HG03439 (cell line): ENCODE measurements at regions not wholly inside any gene's neighbourhood (a gene's known extent, or its start where the extent isn't known, plus 50 kb on each side); places are given as distances from the start of the nearest gene placed in this dataset.

Experiments
- ATAC-seq: cut with Tn5 transposase; IDR thresholded peaks from one replicate; pipeline ENCODE4 v1.9.1; 2021; ENCODE audit warnings: mild to moderate bottlenecking, moderate library complexity; ENCODE audit not compliant: unreplicated experiment

DNA sequence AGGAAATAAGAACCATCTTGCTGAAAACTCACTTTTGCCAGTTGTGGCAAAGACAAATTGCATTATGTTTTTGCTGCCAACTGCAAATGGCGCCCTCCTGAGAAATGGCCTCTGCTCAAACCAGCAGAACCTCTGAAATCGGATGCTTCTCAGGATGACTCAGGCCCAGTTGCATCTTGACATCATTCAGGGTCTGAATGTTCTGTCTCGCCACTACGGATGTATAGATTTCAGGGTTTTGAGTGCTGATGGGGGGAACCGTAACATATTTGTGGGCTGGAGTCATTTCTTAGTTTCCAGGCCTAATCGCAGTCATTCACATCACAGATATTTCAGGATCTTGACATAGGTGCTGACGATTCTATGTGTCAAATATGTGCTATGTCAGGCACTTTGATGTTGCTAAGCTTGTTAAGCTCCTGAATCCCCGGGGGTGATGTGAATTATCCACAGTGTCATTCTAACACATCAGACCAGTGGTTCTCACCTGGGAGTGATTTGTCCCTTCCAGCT lies 207.1 kb downstream of the NFATC2 start:
- peak; percentile 61 for ATAC-seq

DNA sequence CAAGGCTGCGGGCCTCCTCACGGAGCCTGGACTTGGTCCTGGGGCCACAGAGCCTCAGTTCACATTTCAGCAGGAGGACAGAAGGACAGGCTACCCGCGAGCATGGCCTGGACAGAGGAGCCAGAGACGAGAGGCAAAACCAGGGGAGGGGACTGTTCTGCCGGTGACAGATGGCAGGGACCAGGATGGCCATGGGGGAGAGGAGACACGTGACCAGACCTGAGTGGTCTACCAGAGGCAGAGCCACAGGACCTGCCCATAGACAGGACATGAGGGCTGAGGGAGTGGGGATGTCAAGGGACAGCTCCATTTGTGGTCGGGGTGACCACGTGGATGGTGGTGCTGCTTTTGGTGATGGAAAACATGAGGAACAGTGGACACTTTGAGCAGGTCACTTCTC lies 207.9 kb downstream of the NFATC2 start:
- no peak for ATAC-seq

DNA sequence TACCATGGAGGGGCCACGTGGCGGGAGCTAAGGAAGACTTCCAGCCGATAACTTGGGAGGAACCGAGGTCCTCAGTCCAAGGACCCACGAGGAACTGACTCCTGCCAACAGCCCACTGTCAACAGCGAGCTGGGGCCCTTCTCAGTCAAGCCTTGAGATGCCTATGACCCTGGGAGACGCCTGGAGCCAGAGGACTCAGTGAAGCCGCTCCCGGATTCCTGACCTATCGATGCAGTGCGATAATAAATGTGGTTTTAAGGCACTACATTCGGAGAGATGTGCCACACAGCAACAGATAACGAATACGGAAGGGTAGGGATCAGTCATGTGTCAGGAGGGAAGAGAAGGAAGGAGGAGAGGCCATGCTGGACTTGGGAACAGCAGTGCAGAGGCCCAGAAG lies 208.5 kb downstream of the NFATC2 start:
- ATAC-seq: no peak

DNA sequence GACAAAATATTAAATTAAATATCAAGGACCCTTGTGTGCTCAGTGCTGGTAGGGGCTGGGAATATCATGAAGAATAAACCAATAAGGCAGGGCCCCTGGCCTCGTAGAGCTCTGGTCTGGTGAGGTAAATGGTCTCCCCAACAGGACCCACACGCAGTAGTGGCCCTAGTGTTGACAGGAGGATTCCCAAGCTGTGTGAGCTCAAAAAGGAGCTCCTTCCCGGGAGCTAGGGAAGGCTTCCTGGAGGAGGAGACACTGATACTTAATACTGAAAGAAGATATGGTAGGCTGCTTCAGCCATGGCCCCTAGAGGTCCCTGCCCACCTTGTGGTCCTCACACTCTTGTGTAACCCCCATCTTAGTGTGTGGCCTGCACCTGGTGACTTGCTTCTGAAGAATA lies 209.1 kb downstream of the NFATC2 start:
- no peak for ATAC-seq

DNA sequence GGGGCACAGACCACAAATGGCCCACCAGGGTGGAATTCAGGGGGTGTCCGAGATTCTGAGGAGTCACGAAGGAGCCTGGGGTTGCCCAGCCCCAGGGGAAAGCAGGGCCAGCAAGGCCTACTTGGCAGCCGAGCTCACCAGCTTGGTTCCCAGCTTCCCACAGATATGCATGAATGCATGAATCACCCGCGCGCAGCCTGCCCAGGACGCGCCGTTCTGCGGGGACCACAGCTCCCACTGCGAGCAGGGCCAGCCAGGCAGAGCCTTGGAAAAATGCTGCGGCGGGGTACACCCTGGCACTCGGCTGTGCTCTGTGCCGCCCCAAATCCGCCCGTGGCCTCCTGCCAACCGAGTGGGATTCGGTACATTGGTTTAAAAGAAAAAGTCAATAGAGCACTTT lies 211.0 kb downstream of the NFATC2 start:
- no peak for ATAC-seq

DNA sequence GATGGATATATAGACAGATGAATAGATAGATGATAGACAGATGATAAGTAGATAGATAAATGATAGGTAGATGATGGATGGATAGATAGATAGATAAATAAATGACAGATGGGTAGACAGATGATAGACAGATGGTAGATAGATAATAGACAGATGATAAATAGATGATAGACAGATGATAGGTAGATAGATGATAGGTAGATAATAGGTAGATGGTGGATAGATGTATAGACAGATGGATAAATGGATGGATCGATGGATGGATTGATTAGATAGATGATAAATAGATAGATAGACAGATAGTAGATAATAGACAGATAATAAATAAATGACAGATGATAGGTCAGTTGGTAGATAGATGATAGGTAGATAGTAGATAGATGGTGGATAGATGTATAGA lies 212.7 kb downstream of the NFATC2 start:
- no peak for ATAC-seq

DNA sequence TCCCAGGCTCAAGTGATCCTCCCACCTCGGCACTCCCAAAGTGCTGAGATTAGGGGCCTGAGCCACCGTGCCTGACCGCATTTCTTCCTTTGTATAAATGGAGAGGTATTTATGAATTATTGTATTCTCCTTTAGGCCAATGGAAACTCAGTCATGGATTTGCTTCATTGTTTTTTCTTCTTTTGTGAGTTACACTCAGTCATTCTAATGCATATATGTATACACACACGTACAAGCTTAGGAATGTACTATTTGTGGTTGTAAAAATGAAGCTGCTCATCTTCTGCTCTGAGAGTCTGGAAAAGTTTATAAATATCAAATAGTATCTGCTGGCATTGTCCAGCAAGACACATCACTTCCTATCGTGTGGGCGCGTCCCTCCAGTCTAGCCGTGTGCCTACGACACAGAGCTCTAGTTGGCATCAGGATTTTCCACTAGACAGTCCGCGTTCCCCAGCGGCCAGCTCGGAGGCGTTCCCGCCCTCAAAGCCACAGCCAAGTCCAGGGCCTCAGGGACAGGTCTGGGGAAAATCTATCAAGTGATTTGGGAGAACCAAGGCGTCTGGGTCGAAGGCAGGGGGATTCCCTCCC lies 215.2 kb downstream of the NFATC2 start:
- no peak for ATAC-seq

DNA sequence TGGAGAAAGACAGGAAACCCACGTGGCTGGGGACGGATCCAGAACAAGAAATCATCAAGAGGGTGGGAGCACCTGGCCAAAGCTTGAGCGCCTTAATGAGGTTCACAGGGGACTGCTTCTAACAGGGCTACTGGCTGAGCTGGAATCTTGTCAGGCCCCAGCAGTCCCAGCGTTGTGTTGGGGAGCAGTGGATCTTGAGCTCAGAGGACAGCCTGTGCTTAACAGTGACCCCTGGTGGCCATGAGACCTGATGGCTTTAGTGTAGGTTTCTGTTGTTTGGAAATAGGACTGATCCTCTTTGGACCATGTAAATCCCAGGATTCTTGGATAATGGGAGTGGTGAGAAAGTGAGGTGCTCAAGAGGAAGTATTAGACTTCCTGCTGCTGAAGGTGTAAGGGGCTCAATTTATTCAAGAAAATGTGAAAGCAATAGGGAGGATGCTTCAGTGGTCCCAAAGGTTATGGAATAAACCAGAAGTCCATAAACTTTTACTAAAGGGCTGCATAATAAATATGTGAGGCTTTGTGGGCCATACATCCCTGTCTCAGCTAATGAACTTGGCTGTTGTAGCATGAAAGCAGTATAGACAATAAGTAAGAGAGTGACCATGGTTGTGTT lies 216.2 kb downstream of the NFATC2 start:
- ATAC-seq: no peak

DNA sequence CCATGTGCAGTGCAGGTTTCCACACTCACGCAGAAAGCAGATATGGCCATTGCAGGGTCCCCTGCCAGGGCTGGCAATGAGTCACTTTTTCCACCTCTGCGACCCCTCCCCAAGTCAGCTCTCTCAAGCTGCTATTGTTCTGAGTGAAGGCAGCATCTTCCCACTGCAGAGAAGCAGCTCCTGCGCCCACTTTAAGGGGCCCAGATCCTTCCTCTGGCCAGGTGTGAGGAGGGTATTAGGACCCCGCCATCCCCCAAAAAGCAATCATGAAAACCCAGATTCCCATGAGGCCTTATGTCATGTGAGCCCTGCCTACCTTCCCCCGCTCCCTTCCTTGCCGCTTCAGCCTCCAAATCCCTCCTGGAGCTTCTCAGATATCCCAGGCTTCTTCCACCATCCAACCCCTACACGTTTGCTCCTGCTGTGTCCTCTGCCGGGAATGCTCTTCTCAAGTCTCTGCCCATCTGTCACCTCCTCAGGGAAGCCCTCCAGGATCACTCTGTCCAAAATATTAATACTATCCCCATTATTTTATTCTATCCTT lies 220.3 kb downstream of the NFATC2 start:
- no peak for ATAC-seq

DNA sequence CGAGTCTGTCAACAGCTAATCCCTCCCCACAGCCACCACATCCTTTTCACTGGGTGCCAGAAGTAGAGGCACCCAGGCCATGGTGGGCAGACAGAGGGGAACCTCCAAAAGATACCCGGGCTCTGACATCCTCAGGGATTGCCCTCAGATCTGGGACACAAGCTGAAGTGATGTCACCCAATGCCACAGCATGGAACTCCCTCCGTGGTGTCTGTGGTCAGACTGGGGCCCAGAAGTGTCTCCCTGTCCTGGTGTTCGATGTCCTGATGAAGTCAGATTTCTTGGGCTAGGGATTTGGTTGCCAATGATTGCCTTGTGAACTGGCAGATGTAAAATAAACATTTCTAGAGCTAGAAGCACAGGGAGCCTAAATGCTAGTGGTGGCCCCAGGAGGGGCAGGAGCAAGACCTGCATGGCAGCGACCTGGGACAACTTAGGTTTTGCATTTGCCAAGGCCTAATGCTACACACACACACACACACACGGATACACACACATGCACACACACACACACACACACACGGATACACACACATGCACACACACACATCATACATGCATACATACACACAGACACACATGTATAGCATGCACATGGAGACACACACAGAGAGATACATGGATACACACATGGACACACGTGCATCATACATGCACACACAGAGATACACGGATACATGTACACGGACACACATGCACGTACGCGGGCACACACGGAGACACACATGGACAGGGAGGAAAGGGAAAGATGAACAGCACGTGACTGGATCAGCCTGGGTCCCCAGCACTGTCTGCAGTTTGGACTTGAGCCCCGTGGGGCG lies 221.0 kb downstream of the NFATC2 start:
- ATAC-seq: no peak

DNA sequence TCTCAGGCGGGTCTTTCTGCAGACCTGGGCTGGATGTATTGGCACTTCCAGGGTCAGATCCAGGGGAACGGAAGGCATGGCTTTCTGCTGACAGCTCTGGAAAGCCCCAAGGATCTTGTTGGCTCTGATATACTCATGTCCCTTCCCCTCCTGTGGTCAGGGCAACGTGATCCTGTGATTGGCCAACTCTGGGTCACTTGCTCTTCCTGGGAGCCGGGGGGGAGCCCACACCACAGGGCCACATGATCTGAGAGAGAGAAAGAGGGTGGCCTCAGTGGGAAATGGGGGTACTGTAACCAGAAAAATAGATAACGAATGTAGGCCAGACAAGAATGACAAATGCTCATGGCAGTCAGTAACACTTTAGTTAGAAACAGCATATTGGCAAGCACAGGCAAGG lies 223.0 kb downstream of the NFATC2 start:
- ATAC-seq: no peak

DNA sequence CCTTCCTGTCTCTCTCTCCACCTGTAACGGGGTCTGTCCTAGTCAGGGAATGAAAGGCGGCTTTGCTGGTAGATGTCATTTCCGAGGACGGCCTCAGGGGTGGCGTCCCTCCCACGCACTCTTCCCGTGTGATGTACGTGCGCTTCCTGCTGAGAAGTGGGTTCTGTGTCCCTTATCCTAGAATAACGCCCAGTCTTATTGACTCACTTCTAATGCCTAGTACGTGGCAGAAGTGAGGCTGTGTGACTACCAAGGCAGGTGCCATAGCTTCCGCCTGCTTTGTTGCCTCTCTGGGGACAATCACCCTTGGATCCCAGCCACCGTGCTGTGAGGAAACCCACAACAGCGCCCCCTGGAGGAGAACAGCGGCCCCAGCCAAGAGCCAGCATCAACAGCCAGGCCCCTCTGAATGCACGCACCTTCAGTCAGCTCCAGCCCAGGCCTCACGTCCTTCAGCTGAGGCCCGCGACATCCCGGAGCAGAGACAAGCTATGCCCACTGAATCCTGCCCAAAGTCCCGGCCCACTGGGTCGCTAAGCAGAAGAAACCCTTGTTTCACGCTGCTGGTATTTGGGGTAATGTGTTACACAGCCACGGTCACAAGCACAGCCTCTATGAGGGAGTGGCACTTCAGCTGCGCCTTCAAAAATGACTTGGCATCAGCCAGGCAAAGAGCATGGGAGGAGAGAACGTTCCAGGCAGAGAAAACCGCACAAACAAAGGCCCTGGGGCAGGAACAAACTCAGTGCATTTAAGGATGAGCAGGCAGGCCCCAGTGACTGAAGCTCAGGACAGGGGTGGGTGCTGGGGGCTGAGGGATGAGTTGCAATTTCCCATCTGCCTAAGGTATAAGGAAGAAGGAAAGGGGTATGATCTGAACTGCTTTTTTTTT lies 224.2 kb downstream of the NFATC2 start:
- no peak for ATAC-seq

DNA sequence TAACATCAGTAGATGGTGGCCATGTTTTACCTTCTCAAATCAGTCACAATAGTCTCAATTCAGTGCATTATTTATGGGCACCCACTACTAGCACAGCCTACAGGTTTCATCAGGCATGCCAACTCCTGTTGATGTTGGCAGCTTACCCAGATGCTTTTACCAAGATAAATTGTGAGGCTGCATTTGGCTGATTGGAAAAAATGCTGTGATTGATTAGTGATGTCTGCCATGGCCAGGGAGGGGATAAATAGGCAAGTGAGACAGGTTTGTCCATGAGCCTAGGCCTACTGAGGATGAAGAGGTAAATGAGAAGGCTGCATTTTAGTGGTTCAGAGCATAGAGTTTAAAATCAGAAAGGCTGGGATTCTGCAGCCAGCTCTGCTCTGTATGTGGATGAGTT lies 227.1 kb downstream of the NFATC2 start:
- no peak for ATAC-seq

DNA sequence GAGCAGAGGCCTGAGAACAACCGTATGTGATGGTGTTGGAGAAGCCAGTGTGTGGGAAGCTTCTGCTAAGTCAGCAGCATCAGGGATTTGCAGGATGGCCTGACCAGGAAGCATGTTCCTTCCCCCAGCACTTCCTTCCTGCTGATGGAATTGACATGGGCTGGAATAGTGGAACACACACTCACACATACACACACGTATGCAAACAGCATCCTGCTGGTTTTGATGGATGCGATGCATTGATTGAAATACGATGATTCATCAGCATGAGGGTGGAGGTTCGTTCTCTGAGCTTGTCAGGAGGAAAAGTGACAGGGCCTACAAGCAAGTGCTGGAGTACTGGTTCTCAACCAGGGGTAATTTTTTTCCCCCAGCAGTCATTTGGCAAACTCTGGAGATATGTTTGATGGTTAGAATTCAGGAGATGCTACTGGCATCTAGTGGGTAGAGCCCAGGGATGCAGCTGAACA lies 229.1 kb downstream of the NFATC2 start:
- no peak for ATAC-seq

DNA sequence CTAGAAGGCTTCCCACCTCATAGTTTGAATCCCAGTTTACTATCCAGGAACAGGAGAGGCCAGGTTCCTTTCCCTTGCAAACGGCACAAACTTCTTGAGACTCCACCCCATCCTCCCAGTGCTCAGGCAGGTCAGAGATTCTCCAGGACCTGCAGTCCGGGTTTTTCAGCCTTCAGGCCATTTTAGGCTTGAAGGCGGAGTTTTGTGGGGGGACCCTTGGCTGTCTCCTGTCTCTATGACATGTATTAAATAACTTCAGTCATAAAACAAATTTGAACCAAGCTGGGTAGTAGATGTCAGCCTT lies 230.1 kb downstream of the NFATC2 start:
- no peak for ATAC-seq

DNA sequence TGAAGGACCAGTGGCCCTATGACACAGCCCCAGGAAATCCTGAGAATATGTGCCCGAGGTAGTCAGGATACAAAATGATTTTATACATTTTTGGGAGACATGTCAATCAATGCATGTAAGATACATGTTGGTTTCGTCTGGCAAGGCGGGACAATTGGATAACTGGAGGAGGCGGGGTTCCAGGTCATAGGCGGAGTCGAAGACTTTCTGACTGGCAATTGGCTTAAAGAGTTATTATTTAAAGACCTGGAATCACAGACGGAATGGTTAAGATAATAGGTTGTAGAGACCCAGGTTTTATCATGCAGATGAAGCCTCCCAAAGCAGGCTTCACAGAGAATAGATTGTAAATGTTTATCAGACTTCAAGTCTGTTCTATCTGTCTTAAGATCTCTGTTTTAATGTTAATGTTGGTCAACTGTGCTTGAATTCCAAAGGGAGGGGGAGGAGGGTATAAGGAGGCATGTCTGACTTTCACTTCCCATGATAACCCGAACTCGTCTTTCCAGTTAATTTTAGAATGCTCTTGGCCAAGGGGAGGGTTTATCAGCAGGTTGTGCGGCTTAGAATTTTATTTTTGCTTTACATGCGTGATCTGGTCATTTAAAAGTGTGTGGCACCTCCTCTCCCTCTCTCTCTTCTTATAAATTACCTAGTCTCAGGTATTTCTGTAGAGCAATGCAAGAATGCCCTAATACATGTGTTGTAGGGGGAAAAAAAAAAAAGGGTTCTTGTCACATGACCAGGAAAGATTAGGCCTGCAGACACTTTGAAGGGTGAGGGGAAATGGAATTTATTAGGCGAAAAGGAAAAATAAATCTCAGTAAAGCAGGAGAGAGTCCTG lies 230.7 kb downstream of the NFATC2 start:
- ATAC-seq: no peak

DNA sequence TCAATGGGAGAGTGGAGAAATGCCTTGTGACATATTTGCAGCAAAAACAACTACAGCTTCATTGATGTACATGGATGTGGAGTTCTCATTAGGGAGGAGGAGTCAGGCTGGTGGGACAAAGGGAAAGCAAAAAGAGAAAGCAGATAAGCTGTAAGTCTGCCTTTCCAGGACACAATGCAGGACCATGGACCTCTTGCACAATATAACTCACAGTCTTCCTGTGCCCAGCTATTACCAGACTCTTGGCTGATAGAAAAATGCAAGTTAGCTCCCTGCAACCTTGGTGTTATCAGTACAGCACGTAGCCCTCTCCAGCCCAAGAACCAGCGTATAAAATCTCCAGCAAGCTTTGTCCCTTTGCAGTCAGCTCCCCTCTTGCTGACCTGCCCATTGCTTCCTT lies 232.3 kb downstream of the NFATC2 start:
- no peak for ATAC-seq

DNA sequence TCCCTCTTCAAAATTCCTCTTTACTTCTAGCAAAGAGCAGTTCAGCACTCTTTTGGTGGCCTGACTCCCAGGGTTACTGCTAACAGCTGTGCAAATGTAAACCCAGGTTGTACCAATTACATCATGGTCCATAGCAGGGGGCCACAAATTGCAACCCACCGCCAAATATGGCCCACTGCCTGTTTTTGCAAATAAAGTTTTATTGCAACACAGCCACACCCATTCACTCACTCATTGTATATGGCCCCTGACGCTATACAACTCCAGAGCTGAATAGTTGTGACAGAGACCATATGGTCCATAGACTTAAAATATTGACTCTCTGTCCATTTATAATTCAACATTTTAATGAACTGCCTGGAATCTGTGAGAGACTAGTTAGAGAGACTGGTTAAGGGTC lies 233.4 kb downstream of the NFATC2 start:
- no peak for ATAC-seq

DNA sequence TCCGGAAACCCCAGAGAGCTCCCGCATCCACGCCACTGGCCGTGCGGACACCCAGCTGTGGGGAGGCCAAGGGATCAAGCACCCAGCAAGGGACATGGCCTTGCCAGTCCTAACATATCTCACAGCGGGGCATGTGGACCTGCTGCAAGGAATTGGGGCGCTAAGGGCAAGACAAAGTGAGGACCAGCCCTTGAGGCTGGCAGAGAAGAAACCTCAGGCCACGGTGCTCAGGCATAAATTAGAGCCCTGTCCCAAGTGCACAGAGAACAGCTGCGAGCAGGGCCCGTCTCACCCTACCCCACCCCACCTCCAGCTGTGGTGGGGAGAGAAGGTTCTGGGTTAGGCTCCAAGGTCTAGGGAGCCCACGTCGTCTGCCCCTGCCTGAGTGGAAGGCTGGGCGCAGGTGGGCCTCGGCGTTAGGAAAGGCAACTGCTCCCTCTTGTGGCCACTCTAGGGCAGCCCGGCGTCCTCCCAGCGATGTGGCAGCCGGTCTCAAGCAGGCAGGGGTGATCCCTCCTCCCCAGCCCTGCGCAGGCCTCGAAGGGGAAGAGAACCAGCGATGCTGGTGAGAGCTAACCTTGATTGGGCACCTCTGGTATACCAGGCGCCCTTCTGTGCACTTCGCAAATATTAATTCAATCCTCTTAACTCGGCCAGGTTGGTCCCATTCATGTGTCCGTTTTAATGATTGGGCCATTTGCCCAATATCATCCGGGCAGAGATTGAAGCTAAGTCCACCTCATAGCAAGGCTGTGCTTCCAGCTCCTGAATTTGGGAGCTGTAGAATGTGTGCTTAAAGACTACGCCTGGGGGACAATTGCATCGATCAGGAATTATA lies 235.8 kb downstream of the NFATC2 start:
- ATAC-seq: no peak
